ENCODE measurements at regions not wholly inside any gene's neighbourhood (a gene's known extent, or its start where the extent isn't known, plus 50 kb on each side); places are given as distances from the start of the nearest gene placed in this dataset.
"Not testable (repeated sequence)": the region's sequence is repeated elsewhere in the genome, so short reads cannot be mapped to it uniquely, and the experiment has no call there.

DNA sequence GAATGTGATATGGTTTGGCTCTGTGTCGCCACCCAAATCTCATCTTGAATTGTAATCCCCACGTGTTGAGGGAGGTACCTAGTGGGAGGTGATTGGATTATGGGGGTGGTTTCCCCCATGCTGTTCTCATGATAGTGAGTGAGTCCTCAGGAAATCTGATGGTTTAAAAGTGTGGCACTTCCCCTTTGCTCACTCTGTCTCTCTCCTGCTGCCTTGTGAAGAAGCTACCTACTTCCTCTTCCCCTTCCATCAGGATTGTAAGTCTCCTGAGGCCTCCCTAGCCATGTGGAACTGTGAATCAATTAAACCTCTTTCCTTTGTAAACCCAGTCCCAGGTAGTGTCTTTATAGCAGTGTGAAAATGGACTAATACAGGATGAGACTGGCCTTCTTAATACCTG is 73.2 kb upstream of the MRPS22 start:
- not testable (repeated sequence) for FAIRE-seq; DNase-seq (ENCODE audit: low spot score)

DNA sequence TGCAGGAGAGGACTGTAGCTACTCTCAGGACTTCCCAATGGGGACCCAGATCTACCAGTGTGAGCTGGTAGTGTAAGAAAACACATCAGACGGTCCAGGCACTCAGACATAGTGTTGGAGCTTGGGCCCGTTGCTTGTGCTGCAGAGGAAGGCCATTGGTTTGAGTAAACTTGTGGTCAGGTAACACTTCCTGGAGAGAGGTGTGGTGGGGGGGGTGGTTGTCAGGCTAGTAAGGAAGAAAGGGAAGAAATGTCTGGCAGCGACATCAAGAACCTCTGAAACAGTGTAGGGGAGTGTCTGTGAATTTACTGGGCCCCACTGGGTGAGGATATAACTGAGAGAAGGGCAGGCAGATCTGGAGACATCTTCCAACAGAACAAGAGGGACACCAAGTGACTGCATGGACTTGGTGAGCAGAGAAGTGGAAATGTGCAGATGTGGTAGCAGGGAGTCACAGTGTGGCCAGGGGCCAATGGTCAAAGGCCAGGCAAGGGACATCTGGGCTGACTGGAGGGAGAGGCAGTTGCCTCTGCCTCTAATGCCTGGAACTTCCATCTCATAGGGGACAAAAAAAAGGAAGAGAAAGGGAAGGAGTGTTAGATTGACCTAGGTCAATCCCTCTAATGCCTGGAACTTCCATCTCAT is 63.7 kb upstream of the MRPS22 start:
- FAIRE-seq = no peak
- no peak for DNase-seq (ENCODE audit: low spot score)

DNA sequence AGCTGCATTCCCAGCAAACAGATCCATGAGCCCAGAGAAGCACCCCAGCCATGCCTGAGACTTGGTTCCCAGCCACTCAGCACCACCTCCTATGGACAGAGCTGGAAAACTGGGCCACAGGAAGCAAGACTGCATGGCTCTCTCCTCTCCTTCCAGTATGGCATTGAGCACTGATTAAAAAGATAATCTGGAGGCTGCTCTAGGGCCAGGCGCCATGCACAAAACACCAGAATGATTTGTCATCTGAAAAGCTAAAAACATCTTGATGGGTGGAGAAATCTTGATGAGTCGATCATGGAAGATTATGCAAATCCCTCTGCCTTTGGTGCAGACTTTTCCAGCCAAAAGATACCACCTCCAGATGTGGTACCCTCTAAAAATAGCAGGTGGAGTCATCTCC is 62.7 kb upstream of the MRPS22 start:
- DNase-seq (ENCODE audit: low spot score) (no peak), FAIRE-seq (no peak)

DNA sequence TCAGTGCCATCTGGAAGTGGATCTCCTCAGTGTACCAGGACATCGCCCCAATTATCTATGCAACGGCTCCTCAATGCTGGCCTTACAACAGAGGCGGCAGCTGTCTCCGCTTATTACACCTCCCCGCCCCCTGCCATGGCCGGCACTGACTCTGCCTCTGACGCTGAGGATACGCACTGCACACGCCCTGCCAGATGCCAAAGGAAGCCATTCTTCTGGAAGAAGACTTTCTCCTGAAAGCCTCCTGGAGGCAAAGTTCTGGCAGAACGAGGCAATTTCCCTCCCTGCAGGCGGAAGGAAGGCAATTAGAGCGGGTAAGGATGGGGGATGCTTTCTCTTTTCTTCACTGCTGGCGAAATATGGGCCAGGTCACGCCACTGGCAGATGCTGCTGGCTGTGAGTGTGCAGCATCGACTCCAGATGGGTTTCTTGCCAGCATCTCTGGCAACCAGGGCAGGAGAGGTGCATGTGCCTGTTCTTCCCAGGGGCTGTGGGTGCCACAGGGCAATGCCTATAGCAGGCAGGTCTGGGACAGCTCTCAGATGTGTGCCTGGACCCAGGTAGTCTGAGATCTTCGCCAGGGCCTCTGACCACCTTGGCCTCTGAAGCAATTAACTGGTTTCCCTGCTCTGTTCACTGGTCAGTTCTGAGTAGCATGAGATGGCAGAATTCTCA is 62.2 kb upstream of the MRPS22 start:
- DNase-seq (ENCODE audit: low spot score) = no peak
- FAIRE-seq = no peak

DNA sequence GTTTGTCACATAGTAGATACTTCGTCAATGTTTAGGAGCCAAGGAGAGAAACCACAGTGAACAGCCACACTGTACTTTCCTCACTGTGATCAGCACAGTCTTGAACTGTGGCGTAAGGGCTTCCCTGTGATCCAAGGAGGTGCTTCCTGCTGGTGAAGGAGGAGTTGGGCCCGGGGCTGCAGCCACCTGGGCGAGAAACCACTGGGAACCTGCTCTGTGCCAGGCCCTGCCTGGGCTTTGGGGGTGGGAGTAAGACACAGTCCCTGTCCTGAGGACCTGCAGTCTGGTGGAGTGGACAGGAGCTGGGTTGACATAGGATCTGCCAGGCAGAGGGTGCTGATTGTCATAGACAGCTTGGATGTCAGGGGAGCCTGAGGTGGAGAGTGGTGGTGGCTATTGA is 60.5 kb upstream of the MRPS22 start:
- FAIRE-seq (no peak), DNase-seq (ENCODE audit: low spot score) (no peak)

DNA sequence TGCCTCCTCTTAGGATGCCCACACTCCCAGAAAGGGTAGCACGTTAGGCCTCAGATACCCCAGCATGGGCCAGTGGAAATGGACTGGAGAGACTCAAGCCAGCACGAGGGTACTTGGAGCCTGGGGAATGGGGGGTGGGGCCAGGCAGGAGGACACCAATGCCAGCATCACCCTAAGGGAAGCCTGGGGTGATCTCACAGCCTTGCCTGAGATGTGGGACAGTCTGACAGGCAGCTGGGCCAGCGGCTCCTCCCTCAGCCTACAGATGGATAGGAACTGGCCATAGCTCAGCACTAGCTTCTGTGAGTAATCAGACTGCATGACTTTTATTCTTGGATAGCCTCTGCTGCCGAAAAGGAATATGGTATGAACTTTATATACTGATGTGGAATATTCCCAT is 59.6 kb upstream of the MRPS22 start:
- FAIRE-seq (no peak), DNase-seq (ENCODE audit: low spot score) (no peak)

DNA sequence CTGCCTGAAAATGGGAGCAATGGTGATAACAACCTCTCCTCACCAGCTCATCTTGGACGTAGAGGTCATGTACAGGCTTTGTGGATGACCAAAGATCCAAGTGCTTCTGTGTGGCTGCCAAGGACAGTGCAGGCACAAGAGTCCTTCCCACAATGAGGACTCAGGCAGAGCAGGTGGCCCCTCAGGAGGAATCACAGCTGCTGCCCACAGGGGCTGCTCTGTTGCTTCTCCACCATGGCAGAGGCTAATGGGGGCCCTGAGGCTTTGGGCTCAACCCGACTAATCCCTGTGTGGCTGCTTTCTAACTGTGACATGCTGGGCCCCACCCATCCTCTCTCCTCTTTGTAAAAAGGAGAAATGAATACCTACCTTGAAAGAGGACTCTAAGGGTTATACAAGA is 58.1 kb upstream of the MRPS22 start:
- FAIRE-seq = no peak
- DNase-seq (ENCODE audit: low spot score) = no peak

DNA sequence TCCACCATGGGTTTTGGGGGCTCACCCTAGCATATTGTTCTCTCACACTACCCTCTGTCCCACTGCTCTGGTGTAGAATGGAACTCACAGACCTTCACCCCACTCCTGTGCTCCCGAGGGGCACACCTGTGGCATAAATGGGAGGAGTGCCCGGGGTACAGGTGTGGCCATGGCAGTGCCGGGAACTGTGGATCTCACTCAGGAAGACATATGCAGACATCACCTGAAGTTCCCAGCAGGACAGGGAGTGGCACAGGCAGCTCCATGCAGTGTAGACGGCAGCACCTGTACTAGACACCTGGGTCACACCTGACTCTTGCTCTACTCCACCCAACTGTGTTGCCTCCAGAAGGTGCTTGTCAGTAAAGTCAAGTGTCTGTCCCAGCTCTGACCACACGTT is 57.6 kb upstream of the MRPS22 start:
- FAIRE-seq = no peak

DNA sequence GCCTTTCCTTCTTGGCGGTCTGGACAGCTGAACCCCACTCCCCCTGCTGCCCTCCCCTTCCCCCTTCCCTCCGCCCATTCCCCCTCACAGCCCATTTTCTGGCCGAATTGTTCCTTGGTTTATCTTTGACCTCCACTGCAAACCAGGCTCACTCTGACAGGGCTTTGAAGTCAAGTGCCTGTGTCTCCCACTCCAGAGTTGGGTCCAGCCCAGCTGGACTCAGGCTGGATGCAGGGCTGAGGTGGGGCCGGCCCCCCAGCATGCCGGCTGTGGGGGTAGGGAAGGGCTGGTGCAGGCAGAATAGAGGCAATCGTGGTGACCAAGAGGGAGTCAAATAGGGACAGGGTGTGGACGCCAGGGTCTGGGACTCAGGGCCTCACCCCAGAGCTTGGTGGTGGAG is 57.0 kb upstream of the MRPS22 start:
- FAIRE-seq = no peak
- no peak for DNase-seq (ENCODE audit: low spot score)

More for the DNA sequence above, 57.6 kb upstream of the MRPS22 start:
- no peak for DNase-seq (ENCODE audit: low spot score)

DNA sequence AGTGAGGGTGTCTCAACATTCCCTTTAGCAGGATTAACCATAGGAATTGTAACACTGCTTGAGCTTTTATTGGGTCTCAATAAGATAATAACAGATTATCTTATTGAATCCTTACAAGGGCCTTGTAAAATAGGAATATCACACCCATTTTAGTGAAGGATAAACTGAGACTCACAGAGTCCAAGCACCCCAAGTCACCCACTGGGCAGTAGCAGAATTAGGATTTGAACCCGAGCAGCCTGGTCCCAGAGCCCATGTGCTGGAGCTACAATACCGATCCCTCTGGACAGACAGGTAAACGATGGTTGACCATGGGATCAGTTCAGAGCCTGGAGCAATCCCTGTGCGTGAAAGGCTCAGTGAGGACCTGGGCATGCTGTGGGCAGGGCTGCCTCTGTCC is 56.3 kb upstream of the MRPS22 start:
- FAIRE-seq (no peak), DNase-seq (ENCODE audit: low spot score) (no peak)

DNA sequence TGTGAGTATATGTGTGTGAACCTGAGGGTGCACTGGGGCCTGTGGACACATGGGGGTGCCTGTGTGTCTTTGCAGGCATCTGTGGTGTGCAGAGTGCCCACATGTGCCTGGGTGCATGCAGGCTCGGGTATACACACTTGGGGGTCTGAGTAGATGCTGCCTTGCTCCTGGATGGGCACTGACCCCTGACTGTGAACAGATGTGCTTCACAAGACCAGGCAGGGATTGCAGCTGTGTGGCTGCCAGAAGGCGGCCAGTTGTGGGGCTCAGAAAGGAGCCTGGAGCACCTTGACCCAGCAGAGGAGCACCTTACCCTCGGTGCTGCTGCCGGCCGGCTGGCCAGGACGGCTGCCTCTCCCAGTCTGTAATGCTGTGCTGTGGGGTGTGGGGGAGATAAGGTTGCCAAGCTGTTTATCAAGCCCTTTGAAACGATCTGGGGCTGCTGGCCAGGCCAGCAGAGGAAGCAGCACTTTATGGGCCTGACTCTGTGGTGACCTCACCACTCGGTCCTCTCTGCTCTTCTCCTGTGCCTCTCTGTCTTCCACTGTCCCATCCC is 55.5 kb upstream of the MRPS22 start:
- no peak for FAIRE-seq
- no peak for DNase-seq (ENCODE audit: low spot score)

DNA sequence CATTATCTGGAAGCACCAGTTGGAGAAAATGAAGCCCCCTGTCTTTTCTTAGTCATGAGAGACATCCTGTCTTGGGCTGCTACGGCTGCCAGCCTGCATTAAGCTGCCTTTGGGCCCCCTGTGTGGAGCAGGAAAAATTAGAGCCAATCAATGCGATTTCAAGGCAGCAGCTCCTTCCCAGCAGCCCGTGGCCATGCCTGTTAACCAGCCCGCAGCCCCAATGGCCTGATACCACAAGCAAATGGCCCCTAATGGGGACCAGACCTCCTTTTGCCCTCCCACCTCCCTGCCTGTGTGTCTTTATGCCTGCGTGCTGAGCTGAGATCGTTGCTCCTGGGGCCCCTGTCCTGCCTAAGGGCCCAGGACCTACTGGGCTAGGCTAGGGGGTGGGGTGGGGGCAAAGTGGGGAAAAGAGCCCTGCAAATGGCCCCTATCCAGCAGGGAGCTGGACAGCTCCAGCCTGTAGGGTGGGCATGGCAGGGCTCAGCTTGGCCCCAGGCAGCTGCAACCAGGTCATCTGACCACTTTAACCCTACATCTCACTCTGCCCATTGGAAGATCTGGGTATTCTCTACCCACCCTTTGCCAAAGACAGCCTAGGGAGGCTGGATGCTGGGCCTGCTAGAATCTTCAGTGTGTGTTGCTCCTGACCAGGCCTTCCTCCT is 53.8 kb upstream of the MRPS22 start:
- DNase-seq (ENCODE audit: low spot score) (no peak), FAIRE-seq (no peak)

DNA sequence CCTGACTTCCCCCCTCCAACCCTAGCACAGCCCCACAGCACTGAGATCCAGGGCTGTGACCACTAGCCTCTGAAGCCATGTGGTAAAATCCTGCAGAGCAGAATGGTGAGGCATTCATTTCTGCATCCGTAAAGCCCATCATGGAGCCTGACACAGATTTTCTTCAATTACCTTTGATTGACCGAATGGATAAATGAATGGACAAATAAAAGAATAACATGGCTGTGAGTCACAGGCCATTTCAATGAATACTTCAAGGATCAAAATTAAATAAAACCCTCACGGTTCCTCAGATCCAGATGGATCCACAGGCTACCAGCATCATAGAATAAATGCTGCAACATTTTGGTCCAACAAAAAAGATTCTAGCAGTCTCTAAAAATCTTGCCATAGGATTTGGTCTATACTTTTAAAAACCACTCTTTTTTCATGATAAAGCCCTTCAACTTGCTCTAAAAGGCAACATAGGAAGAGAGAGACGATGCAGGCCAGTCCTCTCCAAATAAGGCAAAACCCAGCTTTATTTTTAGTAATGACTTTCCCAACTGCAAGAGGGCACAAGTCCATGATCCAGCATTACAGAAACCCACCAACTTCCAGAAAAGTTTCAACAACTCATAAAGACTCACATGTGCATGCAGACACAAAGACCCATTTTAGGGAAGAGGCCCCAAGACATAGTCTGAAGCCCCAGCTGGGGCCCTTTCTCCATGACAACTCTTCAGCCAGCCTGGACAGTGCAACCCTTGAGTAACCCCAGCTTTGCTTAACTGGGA is 52.4 kb upstream of the MRPS22 start:
- FAIRE-seq (no peak), DNase-seq (ENCODE audit: low spot score) (no peak)

DNA sequence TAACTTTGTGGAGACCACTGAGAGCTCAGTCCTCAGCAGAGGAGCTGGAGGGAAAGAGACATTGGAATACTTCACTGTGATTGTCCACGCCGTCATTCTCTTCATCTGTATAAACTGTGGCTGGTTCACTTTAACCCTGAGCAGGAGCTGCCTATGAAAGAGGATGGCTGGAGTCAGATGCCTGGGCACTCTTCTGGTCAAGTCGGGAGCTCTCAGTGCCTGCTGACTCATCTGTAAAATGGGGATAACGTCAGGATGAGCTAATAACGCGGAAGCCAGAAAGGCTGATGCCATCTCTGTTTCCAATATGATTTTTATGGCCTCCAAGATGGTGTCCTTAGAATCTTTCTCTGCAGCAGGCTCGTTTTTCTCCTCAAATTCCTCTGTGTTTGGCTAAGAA is 51.6 kb upstream of the MRPS22 start:
- DNase-seq (ENCODE audit: low spot score) (no peak), FAIRE-seq (no peak)

DNA sequence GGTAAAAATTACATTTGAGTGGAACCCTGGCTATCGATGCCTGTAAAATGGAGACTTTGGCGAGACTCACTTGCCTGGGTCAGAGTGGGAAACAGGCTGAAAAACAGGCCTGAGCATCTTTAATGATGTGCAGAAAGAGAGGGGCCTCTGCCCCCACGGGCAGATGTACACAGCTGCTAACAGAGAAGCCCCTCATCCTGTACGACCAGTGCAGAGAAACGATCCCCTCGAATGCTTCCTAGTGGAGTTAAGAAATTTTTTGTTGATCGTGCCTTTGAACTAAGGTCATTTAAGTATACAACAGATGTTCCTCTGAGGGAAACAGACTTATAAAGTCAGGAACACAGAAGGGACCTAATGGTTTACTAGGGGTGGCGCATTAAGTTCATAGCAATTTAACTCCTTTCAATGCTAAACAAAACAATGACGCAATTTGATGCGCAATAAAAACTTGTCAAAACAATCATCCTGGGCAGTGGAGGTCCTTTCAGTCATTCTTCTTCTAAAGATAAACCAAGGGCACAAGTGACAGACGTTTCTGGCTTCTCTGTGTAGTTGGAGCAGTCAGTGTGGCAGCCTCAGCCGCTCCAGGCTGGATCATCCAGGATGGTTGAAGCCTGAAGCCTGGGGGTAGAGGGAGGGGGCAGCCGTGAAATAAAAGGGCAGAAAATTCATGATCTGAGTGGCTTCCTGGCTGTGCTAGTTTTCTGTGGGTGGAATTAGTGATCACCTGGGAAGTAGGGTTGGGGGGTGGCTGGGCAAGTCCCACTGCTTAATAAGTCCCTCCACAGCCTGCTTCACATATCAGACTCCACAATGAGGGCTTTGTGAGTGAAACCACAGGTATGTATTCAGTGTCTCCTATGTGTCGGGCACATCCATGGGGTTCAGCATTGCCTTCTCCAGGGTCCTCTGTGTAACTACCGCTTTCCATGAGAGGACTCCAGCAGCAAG is 50.8 kb upstream of the MRPS22 start:
- DNase-seq (ENCODE audit: low spot score) (no peak), FAIRE-seq (no peak)

DNA sequence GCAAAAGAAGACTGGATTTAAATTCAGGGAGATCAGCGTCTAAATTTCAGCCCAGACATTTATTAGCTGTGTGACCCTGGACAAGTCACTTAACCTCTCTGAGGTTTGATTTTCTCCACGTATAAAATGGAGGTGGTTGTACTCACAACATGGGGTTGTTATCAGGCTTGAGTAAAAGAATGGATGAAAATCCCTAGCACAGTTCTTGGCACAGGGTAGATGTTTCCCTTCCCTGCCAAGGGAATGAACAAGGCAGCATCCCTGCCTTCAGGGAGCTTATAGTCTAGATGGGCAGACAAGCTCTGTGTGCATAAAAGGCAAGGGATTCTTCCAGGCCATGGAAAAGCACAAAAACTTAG is 50.2 kb upstream of the MRPS22 start:
- DNase-seq (ENCODE audit: low spot score) (no peak), FAIRE-seq (no peak)

All from urothelium cell line (cell line).